Tongue (tissue), 1 donor: ENCODE measurements at regions not wholly inside any gene's neighbourhood (a gene's known extent, or its start where the extent isn't known, plus 50 kb on each side); places are given as distances from the start of the nearest gene placed in this dataset.

Source experiments
- DNase-seq: peaks from one replicate; pipeline ENCODE4 v3.0.0-alpha.2; 2015

DNA sequence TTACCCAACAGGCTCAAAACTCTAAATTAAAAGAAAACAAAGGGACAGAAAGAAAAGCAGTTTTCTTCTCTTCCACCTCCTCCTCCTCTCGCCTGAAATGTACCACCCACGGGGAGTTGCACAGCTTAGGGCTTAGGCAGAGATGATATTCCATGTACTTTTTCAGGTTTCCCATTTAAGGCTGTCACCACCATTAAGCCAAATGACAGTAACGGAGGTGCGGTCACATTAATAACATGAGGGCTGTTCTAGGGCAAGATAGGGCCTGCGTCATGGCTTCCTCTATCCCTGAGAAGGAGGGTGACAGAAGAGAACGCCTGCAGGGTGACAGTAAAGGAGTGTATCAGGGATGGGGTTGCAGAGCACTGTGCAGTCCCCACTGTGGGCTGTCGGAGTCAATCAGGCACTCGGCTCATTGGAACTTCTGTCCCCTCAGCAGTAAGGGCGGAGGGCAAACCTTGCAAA lies 51.7 kb upstream of the TJP1 start:
- no peak for DNase-seq

DNA sequence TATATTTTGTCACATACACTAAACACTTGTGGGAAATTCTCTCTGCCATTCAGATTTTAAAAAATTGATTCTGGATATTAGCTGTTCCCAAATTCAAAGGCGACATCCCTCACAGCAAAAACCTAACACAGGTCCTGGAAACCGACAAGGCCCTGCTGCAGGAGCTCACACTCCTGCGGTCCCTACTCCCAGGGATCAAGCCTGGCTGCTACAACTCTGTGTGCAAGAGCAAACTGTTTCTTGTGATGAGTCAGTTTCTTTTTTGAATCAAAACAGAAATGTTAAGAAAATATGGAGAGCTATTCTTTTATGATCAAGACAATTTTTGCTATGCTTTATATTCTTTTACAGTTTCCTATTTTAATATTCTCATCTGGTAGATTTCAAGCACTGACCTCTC lies 51.0 kb upstream of the TJP1 start:
- no peak for DNase-seq

DNA sequence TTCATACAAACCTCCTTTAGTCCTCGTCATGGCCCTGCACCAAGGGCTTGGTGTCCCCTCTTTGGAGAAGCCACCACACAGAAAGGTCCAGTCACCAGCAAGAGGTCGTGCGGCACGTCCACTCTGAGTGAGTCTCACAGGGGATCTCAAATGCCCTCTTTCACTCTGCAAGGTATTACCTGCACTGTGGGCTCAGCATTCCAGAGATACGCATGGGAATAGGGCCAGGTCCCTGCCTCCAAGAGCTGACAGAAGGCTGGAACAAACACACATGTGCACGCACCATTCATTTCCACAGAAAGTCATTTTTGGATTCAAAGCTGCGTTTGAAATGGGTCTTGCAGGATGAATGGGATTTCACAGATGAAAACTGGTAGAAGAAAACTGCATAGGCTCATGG lies 50.4 kb upstream of the TJP1 start:
- DNase-seq = no peak
